GM12878 (cell line): ENCODE measurements at regions not wholly inside any gene's neighbourhood (a gene's known extent, or its start where the extent isn't known, plus 50 kb on each side); places are given as distances from the start of the nearest gene placed in this dataset.

Experiments
- ATAC-seq: fragments of 200-7000 bp; cut with Tn5 transposase; 3 replicates; pipeline ENCODE4 v1.9.1; 2020; ENCODE audit warnings: mild to moderate bottlenecking, moderate library complexity
- BruUV-seq: library from RNA; stranded (reverse); fragments of 400-500 nt; replicated peaks from 2 replicates; lab custom pipeline; 2021; lab: Mats Ljungman, UMichigan
- CTCF ChIA-PET: fragments of 300-600 bp; sonication (Branson Sonifier 250); formaldehyde crosslinking; extraction: SDS; loops from one replicate; lab custom pipeline; 2021; ENCODE audit warnings: inconsistent platforms; lab: Yijun Ruan, JAX
- POLR2A ChIA-PET: fragments of 350-600 bp; formaldehyde crosslinking; extraction: SDS; loops from one replicate; lab custom pipeline; 2021; ENCODE audit warnings: inconsistent platforms; lab: Charles Lee
- RAD21 ChIA-PET: fragments of 300-600 bp; sonication (Branson Sonifier 250); formaldehyde crosslinking; loops from one replicate; lab custom pipeline; 2023; ENCODE audit warnings: antibody characterized with exemption; ENCODE audit not compliant: unreplicated experiment; lab: Charles Lee
- SMC1A ChIA-PET: fragments of 300-600 bp; sonication (Branson Sonifier 250); formaldehyde crosslinking; loops from one replicate; lab custom pipeline; 2023; ENCODE audit not compliant: unreplicated experiment, uncharacterized antibody; lab: Charles Lee
- DNase-seq: peaks from one replicate; pipeline ENCODE4 v3.0.0-alpha.2; 2011; ENCODE audit warnings: low read depth, low spot score
- FAIRE-seq: peaks from 3 replicates; lab custom pipeline; 2011; peaks lifted over from hg19 to GRCh38; lab: Jason Lieb, UNC
- H2AFZ ChIP-seq: 2 replicates; pipeline ENCODE4 v1.6.0; 2011; ENCODE audit warnings: low read depth, low read length, control low read depth; ENCODE audit not compliant: control insufficient read depth
- H3K27ac ChIP-seq: 2 replicates; pipeline ENCODE4 v1.5.1; 2011; ENCODE audit warnings: control low read depth; ENCODE audit not compliant: control insufficient read depth, insufficient read depth
- H3K27me3 ChIP-seq, 2 experiments: replicated peaks in 1 of 2; 2 replicates each; pipeline versions ENCODE4 v1.6.0 to v1.6.1; 2011; ENCODE audit warnings: low read length in 1 of 2; ENCODE audit not compliant: control insufficient read depth in 2 of 2, insufficient read depth in 2 of 2
- H3K36me3 ChIP-seq, 2 experiments: 2 replicates each; pipeline ENCODE4 v1.5.1; 2011; ENCODE audit warnings: low read length in 1 of 2; ENCODE audit not compliant: control insufficient read depth in 2 of 2, insufficient read depth in 2 of 2
- H3K4me1 ChIP-seq: 2 replicates; pipeline ENCODE4 v1.6.1; 2011; ENCODE audit warnings: mild to moderate bottlenecking, low read length, moderate library complexity, mixed read lengths; ENCODE audit not compliant: control insufficient read depth, insufficient read depth
- H3K4me2 ChIP-seq: 2 replicates; pipeline ENCODE4 v1.6.0; 2011; ENCODE audit warnings: control low read depth; ENCODE audit not compliant: control insufficient read depth, insufficient read depth
- H3K4me3 ChIP-seq: fragments of 200-600 bp; sonication (generic); 2 replicates; pipeline ENCODE4 v1.5.1; 2016
- H3K79me2 ChIP-seq: 2 replicates; pipeline ENCODE4 v1.6.0; 2011; ENCODE audit warnings: low read length; ENCODE audit not compliant: control insufficient read depth, insufficient read depth
- H3K9ac ChIP-seq: 2 replicates; pipeline ENCODE4 v1.8.0; 2011; ENCODE audit warnings: low read length, control low read depth, mixed read lengths; ENCODE audit not compliant: control insufficient read depth, insufficient read depth
- H3K9me3 ChIP-seq: replicated peaks from 3 replicates; pipeline ENCODE4 v1.5.1; 2011; ENCODE audit warnings: mild to moderate bottlenecking, low read length; ENCODE audit not compliant: control insufficient read depth, insufficient read depth
- H4K20me1 ChIP-seq: 2 replicates; pipeline ENCODE4 v1.6.0; 2011; ENCODE audit not compliant: control insufficient read depth, insufficient read depth
- CBX5 ChIP-seq: sonication (generic); IDR thresholded peaks from 2 replicates; pipeline ENCODE4 v1.6.1; 2016; ENCODE audit warnings: low read depth, moderate library complexity, mild to moderate bottlenecking, inconsistent platforms
- IKZF2 ChIP-seq, 2 experiments: fragments of 450-650 bp; IDR thresholded peaks; 2 replicates each; pipeline ENCODE4 v1.6.1; 2017; ENCODE audit warnings: mild to moderate bottlenecking in 2 of 2, moderate library complexity in 2 of 2
- JUNB ChIP-seq: IDR thresholded peaks from 2 replicates; pipeline ENCODE4 v1.6.1; 2016; ENCODE audit warnings: antibody characterized with exemption, mild to moderate bottlenecking
- SUPT20H ChIP-seq: IDR thresholded peaks from 2 replicates; pipeline ENCODE4 v1.6.1; 2011; ENCODE audit warnings: low read depth, mild to moderate bottlenecking, low read length, moderate library complexity, borderline replicate concordance; ENCODE audit not compliant: control insufficient read depth
- TARDBP ChIP-seq: IDR thresholded peaks from 2 replicates; pipeline ENCODE4 v1.6.1; 2016; ENCODE audit warnings: borderline replicate concordance
- WGBS: methylation state at CpG from one replicate; pipeline ENCODE4 v1.1.6; 2016; ENCODE audit warnings: low lambda C conversion rate; ENCODE audit not compliant: insufficient replicate concordance, insufficient coverage; ENCODE audit errors: missing lambda C conversion rate; 5-methylcytosine and 5-hydroxymethylcytosine counted together
- in situ Hi-C: fragments of 300-500 bp; cut with MboI; formaldehyde crosslinking; loops from 9 replicates; pipeline ENCODE4 v1.14.3; 2018; ENCODE audit warnings: mixed read lengths
- intact Hi-C: fragments of 100-400 bp; cut with micrococcal nuclease; formaldehyde crosslinking; loops from one replicate; pipeline ENCODE4 v1.14.2; 2022; ENCODE audit not compliant: unreplicated experiment
- TF ChIP-seq, protein P1 (sequence below): IDR thresholded peaks from 2 replicates; pipeline ENCODE4 v1.6.1; 2012; ENCODE audit warnings: low read length, inconsistent platforms
- TF ChIP-seq, protein P2 (sequence below): fragments of 450-650 bp; IDR thresholded peaks from 2 replicates; pipeline ENCODE4 v1.6.1; 2017; ENCODE audit warnings: antibody characterized with exemption, mild to moderate bottlenecking, moderate library complexity

DNA sequence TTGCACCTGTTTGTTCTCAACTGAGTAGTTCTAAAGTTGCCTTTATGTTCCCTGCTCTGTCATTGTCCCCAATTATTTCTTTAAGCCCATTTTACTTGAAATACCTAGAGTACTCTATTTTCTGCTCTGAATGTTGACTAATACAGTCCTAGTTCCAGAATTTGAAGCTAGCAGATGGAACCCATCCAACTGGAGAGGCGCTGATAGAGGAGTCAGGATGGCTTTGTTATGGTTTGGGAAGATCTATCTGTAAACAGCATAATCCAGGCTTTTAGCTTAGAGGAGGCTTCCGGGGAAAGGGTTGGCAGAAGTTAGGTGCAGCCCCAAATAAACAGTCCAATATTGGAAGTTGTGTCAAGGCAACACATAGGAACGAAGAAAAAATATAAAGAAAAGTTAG is 927.7 kb downstream of the TFAP2A start:
- in situ Hi-C loops (no loop called here), intact Hi-C loops (no loop called here)
- ChIA-PET RAD21 (no interaction called here), CTCF (interaction anchor here (0.7 kb wide), 1 partner anchor 9 kb away, joined by 3 read pairs; no protein-coding TSS in a partner anchor), SMC1A (interaction anchor here (0.9 to 1.4 kb wide), 3 partner anchors 14 to 317 kb away, joined by 3 to 4 read pairs (median 3); no protein-coding TSS in a partner anchor), POLR2A (no interaction called here)
- Histone ChIP-seq H3K4me3 (no peak overlapping the region), H3K9ac (no peak overlapping the region), H3K79me2 (no peaks in the 10 kb centered on the region), H4K20me1 (no peaks in the 10 kb centered on the region), H3K9me3 (no peaks in the 10 kb centered on the region), H3K36me3 (no peaks in the 10 kb centered on the region), H2AFZ (no peak overlapping the region), H3K4me1 (no peaks in the 10 kb centered on the region), H3K27me3 (no peaks in the 10 kb centered on the region), H3K27ac (no peak overlapping the region), H3K4me2 (no peak overlapping the region)
- TF ChIP-seq SUPT20H: no peak
- no peak for TF ChIP-seq TARDBP
- TF ChIP-seq CBX5: no peak
- TF ChIP-seq, protein P1, sequence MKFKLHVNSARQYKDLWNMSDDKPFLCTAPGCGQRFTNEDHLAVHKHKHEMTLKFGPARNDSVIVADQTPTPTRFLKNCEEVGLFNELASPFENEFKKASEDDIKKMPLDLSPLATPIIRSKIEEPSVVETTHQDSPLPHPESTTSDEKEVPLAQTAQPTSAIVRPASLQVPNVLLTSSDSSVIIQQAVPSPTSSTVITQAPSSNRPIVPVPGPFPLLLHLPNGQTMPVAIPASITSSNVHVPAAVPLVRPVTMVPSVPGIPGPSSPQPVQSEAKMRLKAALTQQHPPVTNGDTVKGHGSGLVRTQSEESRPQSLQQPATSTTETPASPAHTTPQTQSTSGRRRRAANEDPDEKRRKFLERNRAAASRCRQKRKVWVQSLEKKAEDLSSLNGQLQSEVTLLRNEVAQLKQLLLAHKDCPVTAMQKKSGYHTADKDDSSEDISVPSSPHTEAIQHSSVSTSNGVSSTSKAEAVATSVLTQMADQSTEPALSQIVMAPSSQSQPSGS: no peak
- TF ChIP-seq IKZF2 (IDR thresholded peaks at IDR 0.05): no peak
- TF ChIP-seq, protein P2, sequence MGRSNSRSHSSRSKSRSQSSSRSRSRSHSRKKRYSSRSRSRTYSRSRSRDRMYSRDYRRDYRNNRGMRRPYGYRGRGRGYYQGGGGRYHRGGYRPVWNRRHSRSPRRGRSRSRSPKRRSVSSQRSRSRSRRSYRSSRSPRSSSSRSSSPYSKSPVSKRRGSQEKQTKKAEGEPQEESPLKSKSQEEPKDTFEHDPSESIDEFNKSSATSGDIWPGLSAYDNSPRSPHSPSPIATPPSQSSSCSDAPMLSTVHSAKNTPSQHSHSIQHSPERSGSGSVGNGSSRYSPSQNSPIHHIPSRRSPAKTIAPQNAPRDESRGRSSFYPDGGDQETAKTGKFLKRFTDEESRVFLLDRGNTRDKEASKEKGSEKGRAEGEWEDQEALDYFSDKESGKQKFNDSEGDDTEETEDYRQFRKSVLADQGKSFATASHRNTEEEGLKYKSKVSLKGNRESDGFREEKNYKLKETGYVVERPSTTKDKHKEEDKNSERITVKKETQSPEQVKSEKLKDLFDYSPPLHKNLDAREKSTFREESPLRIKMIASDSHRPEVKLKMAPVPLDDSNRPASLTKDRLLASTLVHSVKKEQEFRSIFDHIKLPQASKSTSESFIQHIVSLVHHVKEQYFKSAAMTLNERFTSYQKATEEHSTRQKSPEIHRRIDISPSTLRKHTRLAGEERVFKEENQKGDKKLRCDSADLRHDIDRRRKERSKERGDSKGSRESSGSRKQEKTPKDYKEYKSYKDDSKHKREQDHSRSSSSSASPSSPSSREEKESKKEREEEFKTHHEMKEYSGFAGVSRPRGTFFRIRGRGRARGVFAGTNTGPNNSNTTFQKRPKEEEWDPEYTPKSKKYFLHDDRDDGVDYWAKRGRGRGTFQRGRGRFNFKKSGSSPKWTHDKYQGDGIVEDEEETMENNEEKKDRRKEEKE: no peak
- TF ChIP-seq JUNB: no peak
- BruUV-seq: no TSS peak
- WGBS: 4% methylated on average over 3 of the region's 3 CpGs
- no peak for FAIRE-seq
- DNase-seq: no peak
- no peak for ATAC-seq
